PFSK-1 (cell line): ENCODE measurements at regions not wholly inside any gene's neighbourhood (a gene's known extent, or its start where the extent isn't known, plus 50 kb on each side); places are given as distances from the start of the nearest gene placed in this dataset.

Experiments
- POLR2AphosphoS5 ChIP-seq: IDR thresholded peaks from 2 replicates; pipeline ENCODE4 v1.6.1; 2012; ENCODE audit warnings: low read depth, mild to moderate bottlenecking, control low read depth, low read length, moderate library complexity
- TAF1 ChIP-seq: IDR thresholded peaks from 2 replicates; pipeline ENCODE4 v1.6.1; 2012; ENCODE audit warnings: low read length, control low read depth, borderline replicate concordance; ENCODE audit not compliant: insufficient read depth

DNA sequence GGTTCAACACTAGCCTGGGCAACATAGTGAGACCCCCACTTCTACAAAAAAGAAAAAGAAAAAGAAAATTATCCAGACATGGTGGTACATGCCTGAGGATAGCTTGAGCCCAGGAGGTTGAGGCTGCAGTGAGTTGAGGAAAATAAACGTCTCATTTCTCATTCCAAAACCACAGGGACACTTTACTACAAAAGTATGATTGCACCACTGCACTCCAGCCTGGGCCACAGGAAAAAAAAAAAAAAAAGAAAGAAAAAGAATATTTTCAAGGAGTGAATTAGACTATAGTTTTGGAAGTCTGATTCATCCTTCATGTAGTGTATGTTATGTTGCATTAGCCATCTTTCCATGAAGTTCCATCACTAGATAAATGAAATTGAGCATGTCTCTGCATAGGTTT lies 149.5 kb upstream of the THBS1 start:
- no peak for TF ChIP-seq TAF1
- no peak for TF ChIP-seq POLR2AphosphoS5
